ENCODE measurements at regions not wholly inside any gene's neighbourhood (a gene's known extent, or its start where the extent isn't known, plus 50 kb on each side); places are given as distances from the start of the nearest gene placed in this dataset.

GRCh38 chrX:30493348-30493747, 84.2 kb downstream of the TASL start:
- TF ChIP-seq CTCF (IDR thresholded peaks at IDR 0.05) (no peak), POLR2A (IDR thresholded peaks at IDR 0.05) (no peak)
